Right ventricle myocardium inferior (tissue), 1 donor: ENCODE measurements at regions not wholly inside any gene's neighbourhood (a gene's known extent, or its start where the extent isn't known, plus 50 kb on each side); places are given as distances from the start of the nearest gene placed in this dataset.
"Not testable (repeated sequence)": the region's sequence is repeated elsewhere in the genome, so short reads cannot be mapped to it uniquely, and the experiment has no call there.

ENCODE experiments used
- ATAC-seq: fragments of 200-7000 bp; cut with Tn5 transposase; one replicate; pipeline ENCODE4 v1.9.1; 2020; ENCODE audit warnings: mild to moderate bottlenecking, moderate library complexity
- DNase-seq: peaks from one replicate; pipeline ENCODE4 v3.0.0; 2021; ENCODE audit errors: missing footprints
- intact Hi-C: fragments of 100-400 bp; cut with DNase I; formaldehyde crosslinking; loops from one replicate; pipeline ENCODE4 v1.11.0; 2022
- donor health status: DM: no; HTN: yes; CAD: no; lungs with severe emphysema.

DNA sequence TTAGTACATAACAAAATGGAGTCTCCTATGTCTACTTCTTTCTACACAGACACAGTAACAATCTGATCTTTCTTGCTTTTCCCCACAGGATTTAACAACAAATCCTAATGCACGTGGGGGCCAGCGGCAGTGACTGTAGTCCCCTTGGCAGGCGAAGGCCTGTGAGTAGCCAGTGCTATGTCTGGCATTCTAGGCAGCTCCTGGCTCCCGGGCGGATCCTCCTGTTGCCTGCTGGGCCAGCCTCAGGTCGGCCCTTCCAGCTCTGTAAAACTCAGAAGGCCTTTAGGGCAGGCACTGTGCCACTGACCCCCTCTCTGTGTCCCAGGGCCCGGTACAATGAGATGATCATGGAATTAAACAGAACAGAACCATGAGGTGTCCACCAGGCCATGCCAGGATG is 3981.7 kb upstream of the TPTE start:
- intact Hi-C loops, DNase-seq: not testable (repeated sequence)
- peak; percentile 72 for ATAC-seq

DNA sequence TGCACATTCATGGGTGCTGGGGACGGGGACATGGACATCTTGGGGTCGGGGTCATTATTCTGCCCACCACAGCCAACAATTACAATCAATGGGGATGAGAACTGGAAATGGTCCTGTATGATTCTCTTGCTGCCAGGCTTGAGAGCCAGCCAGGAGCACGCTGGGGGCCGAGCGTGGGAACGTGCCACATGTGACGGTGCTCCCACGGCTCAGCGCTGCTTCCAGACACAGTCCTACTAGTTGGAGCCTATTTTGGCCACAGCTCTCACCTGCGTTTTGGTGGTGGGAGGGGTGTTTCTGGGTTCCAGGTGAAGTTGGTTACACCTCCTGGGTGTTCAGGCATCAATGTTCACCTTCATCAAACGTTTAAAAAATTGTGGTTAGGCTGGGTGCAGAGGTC is 3980.3 kb upstream of the TPTE start:
- ATAC-seq, DNase-seq, intact Hi-C loops: not testable (repeated sequence)

DNA sequence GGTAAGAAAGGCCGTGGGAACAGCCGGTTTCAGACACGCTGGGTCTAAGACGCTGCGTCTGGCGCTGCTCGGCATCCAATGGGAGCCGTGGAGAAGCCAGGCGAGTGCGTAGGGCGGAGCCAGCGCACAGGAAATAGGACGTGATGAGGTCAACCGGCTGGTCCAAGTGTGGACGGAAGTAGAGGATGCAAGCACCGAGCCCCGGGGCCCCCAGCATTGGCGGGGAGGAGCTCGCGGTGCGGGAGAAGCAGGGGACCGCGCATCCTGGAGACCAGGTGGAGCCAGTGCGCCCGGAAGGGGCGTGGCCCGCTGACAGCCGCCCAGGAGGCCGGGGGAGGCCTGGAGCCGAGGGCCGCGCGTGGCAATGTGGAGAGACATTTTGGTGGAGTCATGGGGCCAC is 3976.1 kb upstream of the TPTE start:
- DNase-seq, ATAC-seq, intact Hi-C loops: not testable (repeated sequence)

DNA sequence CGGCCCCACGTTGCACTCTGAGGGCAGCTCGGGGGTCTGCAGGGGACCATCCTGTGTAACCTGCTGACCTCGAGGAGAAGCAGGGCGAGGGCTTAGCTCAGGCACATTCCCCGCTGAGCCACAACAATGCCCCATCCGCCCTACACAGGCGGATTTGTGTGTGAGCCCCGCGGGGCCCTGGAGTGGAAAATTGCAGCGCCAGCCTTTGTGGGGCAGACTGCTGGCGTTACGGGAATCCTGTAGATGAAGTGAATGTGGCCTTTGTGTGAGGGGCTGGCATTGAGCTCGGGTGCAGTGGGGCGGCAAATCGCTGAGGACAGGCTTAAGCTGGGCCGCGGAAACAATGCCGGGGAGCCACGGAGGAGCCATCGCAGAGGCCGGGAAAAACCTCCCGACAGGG is 3970.3 kb upstream of the TPTE start:
- DNase-seq, ATAC-seq, intact Hi-C loops: not testable (repeated sequence)

DNA sequence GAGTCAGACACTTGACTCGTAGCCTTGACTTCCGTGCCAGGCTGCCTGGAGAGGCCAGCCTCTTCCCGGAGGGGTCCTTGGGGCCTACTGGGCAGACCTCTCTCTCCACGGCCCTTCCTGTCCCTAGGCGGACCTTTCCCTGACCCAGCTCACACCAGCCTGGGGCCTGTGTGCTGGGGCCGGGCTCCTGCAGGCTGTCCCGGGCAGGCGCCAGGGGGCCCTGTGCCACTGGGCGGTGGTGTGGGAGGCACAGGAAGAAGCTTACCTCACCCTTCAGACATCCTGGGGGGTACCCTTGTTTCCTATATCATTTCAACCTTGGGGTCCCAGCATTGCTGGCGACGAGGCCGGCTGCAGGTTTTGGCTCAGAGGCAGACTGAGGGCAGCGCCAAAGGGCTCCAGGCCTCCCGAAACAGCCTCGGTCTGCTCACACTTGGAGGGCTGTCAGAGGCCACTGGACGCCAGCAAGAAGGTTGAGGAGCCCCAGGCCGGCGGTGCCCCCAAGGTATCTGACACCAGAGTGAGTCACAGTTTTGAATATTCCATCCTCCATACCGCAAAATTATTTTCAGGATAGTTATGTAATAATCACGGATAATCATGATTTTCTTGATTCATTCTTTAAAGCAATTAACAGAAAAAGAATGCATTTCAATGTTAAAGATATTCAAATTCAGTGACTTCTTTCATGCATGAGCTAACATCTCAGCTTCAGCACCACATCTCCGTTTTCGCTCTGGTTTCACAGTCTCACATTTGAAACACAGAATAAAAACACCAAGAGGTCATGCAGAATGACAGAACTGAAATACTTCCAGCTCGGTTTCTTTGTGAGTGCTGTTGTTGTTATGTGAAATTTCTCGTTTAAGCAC is 3967.6 kb upstream of the TPTE start:
- DNase-seq, ATAC-seq, intact Hi-C loops: not testable (repeated sequence)

DNA sequence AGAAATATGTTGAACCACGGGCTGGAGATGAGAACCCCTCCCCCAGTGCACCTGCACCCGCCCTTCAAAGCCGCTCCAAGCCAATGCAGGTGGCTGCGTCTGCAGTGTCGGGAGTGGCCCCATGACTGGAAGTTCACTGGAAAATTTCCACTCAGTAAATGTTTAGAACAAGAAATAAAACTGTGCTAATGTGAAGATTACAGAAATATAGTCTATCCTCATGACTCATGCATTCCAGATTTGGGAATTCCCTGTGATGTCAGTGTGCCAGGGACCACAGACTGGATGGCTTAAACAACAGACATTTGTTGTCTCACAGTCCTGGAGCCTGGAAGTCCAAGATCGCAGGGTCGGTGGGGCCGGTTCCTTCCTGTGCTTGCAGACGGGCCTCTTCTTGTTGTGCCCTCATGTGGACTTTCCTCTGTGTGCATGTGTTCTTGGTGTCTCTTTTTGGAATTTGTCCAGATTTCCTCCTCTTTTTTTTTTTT is 3967.0 kb upstream of the TPTE start:
- DNase-seq, intact Hi-C loops: not testable (repeated sequence)
- peak; percentile 26 for ATAC-seq

DNA sequence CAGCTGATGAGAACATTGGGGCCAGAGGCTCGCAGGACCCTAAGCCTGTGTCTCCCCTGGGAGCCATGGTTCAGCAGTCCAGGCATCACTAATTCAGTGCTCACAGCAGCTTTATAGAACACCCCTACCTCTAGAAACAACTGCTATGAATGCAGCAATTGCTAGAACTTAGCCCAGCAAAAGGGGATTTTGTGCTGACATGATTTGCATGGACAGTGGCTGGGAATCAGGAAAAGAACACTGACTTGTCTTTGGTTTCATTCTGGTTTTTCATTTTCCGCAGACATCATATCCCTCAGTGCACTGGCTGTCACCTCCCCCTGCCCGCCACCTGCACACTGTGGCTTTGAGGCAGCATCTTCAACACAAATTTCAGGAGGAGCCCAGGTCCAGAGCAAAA is 3964.9 kb upstream of the TPTE start:
- DNase-seq, intact Hi-C loops, ATAC-seq: not testable (repeated sequence)

DNA sequence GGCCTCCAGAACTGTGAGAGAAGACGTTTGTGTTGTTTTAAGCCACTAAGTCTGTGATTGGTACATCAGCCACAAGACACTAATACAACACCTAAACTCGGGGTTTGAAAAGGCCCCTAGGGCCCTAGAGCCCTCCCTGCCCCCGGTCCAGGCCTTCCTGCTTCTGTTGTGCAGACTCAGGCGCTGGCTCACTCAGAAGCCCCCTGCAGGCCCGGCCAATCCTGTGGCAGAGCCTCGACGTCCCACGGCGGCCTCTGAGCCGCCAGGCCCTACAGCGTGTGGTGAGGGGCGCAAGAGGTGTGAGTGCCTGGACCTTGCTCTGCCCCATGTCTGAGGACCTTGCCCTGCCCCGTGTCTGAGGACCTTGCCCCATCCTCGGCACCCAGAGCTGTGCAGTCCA is 3964.0 kb upstream of the TPTE start:
- intact Hi-C loops, DNase-seq, ATAC-seq: not testable (repeated sequence)

DNA sequence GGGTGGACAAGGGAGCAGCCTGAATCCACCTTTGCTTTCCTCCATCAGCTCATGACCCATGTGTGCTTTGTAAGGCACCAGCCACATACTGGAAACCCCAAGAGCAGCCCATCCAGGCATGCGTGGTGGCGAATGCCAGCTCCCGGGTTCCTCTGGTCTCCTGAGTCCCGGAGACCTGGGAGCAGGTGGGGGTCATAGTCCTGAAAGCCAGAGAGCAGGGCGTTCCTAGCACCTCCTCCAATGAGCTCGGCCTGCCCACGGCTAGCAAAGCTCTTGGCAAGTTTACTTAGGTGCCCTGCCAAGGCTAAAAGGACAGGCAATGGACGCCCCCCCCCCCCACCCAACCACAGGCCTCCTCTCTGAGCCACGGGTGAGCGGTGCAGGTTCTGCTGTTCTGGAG is 3960.2 kb upstream of the TPTE start:
- intact Hi-C loops, ATAC-seq, DNase-seq: not testable (repeated sequence)

DNA sequence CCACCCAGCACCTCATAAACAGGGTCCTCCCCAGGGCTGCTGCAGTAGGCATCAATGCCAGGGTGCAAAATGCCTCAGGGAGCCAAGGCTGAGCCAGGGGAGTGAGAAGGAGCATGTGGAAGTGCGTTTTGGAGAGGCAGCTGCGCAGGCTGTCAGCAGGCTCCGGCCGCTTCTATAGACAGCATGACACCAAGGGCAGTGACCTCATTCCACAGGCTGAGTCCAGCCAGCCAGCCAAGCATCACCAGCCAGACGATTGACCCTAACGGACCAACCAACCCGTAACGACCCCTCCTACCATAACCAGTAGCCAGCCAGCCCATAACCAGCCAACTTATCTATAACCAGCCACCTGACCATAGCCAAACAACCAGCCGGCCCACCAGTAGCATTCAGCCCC is 3959.8 kb upstream of the TPTE start:
- DNase-seq, intact Hi-C loops, ATAC-seq: not testable (repeated sequence)

DNA sequence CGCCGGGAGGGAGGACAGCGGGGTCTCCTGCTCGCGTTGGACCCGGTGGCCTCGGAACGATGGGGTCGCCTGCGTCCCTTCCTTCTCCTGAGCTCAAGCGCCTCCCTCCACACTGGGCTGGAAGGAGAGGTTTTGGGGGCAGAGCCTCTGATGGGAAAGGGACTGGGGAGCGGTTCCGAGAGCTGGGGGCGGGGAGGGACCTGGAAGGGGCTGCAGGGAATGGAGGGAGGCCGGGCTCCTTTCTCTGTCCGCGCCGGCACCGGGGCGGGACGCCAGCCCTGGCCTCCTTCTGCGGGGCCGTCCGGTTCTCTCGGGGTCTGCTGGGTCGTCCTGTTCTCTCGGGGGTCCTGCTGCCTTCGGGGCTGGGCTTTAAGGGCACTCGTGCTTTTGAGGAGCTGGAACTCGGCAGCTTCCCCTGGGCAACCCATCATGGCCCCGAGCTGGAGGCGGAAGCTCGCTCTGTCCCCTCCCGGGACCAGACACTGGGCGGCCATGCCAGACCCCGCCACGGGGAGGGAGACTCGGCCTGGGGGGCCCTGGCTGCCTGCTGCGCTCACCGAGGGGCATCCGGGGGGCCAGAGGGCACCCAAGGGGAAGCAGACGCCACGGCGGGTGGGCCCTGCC is 3956.7 kb upstream of the TPTE start:
- peak; percentile 18 for DNase-seq
- ATAC-seq, intact Hi-C loops: not testable (repeated sequence)

DNA sequence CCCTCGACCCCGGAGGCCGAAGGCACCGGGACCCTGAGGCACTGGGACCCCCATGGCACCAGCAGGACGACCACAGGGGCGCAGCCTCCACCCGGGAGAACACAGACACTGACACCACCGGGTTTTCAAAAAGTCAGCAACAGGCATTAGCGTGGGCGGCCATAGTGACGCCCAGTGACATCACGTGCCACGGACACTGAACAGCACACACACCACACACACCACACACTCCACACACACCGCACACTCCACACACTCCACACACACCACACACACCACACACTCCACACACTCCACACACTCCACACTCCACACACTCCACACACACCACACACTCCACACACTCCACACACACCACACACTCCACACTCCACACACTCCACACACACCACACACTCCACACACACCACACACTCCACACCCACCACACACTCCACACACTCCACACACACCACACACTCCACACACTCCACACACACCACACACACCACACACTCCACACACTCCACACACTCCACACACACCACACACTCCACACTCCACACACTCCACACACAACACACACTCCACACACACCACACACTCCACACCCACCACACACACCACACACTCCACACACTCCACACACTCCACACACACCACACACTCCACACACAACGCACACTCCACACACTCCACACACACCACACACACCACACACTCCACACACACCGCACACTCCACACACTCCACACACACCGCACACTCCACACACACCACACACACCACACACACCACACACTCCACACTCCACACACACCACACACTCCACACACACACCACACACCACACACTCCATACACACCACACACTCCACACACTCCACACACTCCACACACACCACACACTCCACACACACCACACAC is 3955.9 kb upstream of the TPTE start:
- intact Hi-C loops: not testable (repeated sequence)
- peak; percentile 23 for DNase-seq
- ATAC-seq: peak; percentile 30

DNA sequence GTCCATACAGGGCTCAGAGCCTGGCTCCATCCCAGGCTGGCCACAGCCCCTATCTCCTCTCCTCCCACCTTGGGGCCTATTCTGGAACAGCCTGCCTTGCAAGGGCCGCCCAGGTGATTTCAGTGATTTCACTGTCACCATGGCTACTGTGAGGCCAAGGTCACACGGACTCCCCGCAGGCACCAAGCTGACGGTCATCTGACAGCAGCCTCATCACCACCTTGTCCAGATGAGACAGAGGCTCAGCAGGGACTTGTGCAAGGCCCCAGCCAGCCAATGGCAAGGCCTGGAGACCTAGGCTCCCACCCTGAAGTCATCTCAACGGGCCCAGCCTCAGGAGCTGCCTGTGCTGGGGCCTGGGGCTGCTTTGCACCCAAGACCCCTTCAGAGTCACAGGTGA is 3953.8 kb upstream of the TPTE start:
- ATAC-seq, intact Hi-C loops, DNase-seq: not testable (repeated sequence)

DNA sequence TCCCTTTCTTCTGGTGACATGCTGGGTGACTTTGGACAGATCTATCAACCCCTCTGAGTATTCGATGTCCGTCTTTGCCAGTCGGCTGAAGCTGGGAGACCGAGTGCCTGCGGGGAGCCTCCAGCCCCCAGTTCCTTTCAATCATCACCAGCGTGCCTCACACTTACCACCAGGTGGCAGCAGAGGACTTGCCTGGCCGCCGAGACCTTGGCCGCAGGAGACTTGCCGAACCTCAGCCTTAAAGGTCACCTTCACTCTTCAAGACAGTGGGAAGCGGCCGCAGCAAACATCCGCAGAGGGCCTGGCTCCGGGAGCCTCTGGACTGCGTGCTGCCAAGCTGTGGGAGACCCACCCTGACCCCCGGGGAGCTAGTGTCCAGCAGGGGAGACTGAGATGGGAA is 3952.2 kb upstream of the TPTE start:
- DNase-seq, intact Hi-C loops: not testable (repeated sequence)
- peak; percentile 74 for ATAC-seq

DNA sequence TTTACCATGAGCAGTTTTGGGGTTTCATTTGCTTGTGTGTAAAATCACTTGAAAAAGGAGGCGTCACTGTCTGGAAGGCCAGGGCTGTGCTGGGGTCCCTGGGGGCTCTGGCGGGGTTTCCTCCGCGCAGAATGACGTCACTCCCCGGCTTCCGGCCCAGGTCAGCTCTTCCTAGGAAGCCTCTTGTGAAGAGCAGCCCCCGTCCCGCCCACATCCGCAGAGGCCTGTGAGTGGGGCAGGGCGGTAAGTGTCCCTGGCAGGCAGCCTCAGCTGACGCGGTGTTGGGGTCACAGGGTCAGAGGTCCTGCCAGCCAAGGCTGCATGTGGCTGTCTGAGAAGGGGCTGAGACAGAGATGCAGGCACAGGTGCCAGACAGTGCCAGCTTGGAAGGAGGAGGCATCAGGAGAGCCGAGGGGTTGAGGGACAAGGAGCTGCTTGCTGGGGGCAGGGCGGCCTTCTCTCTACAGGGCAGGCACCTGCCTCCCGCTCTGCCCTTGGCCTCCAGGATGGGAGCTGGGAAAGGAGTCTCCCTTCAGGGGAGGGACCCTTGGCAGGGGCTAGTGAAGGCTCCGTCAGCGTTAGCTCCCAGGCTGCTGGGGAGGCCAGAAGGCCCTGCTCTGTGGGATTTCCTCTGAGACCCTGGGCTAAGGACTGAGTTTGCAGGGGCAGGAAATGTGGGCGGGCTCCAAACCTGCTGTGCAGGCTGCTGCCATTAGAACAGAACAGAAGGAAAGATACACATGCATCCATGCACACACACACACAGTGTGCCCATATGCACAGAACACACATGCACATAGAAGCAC is 3951.6 kb upstream of the TPTE start:
- peak; percentile 80 for ATAC-seq
- intact Hi-C loops, DNase-seq: not testable (repeated sequence)

DNA sequence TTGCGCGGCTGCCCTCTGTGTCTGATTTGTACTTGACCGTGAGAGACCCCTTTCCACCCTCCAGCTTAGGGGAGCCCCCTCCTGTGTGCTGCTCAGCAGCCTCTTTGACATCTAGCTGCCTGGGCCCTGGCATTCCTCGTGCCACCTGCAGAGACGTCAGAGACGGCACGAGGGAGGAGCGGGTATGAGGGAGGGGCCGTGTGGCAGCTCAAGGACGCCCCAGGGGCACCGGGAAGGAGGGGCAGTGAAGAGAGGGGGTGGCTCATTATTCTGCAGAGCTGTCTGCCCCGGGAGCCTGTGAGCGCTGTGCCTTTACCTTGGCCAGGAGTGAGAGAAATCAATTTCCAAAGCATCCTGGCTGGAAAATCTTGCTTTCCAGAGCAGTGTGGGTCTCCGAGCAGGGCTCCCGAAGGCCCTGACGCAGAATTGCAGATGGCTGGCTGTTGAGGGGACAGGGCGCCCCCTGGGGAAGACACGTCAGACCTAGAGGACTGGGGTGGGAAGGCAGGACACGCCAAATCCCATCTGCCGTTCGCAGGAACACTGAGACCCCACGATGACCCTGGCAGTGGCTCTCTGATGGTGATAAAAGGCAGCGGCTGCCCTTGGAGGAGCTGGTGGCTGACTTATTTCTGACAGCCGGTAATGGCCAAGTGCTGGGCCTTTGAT is 3950.5 kb upstream of the TPTE start:
- ATAC-seq: peak; percentile 34
- intact Hi-C loops, DNase-seq: not testable (repeated sequence)

DNA sequence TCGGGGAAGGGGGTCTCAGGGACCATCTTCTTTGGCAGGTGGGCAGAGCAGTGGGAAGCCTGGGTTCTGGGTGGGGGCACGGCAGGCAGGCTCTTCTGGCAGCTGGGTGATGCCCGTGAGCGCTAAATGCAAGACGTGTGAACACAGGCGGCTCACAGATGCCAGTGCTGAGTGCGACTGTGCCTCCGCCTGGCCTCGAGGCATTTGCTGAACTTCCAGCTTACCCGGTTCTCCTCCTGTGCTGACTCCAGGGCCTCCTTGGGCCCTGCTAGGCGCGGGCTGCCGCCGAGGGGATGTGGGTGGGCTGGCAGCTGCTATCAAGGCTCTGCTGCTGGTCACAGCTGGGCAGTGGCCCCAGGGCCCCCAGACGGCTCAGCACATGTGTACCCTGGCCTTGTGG is 3947.8 kb upstream of the TPTE start:
- DNase-seq, intact Hi-C loops, ATAC-seq: not testable (repeated sequence)
